WERI-Rb-1 (cell line): ENCODE measurements at regions not wholly inside any gene's neighbourhood (a gene's known extent, or its start where the extent isn't known, plus 50 kb on each side); places are given as distances from the start of the nearest gene placed in this dataset.
"Not testable (repeated sequence)": the region's sequence is repeated elsewhere in the genome, so short reads cannot be mapped to it uniquely, and the experiment has no call there.

Source experiments
- DNase-seq: peaks from one replicate; pipeline ENCODE4 v3.0.0-alpha.2; 2020
- H3K27ac ChIP-seq: fragments of 250-450 bp; sonication (Bioruptor Pico); 2 replicates; pipeline ENCODE4 v1.5.1; 2020; ENCODE audit warnings: mild to moderate bottlenecking, moderate library complexity
- H3K27me3 ChIP-seq: fragments of 250-450 bp; sonication (Bioruptor Pico); 2 replicates; pipeline ENCODE4 v1.5.1; 2021; ENCODE audit warnings: mild to moderate bottlenecking, low read depth, moderate library complexity; ENCODE audit not compliant: insufficient read depth, severe bottlenecking
- H3K36me3 ChIP-seq: fragments of 250-450 bp; sonication (Bioruptor Pico); 2 replicates; pipeline ENCODE4 v1.5.1; 2020; ENCODE audit warnings: mild to moderate bottlenecking, moderate library complexity
- H3K4me3 ChIP-seq: 2 replicates; pipeline ENCODE4 v1.5.1; 2011; ENCODE audit warnings: low read depth, mild to moderate bottlenecking, control low read depth, low read length
- H3K9me3 ChIP-seq: fragments of 250-450 bp; sonication (Bioruptor Pico); 2 replicates; pipeline ENCODE4 v1.5.1; 2021; ENCODE audit warnings: mild to moderate bottlenecking, moderate library complexity; ENCODE audit not compliant: severe bottlenecking
- CTCF ChIP-seq: IDR thresholded peaks from 2 replicates; pipeline ENCODE4 v1.5.1; 2011; ENCODE audit warnings: low read depth, mild to moderate bottlenecking, control low read depth, inconsistent platforms, low read length

DNA sequence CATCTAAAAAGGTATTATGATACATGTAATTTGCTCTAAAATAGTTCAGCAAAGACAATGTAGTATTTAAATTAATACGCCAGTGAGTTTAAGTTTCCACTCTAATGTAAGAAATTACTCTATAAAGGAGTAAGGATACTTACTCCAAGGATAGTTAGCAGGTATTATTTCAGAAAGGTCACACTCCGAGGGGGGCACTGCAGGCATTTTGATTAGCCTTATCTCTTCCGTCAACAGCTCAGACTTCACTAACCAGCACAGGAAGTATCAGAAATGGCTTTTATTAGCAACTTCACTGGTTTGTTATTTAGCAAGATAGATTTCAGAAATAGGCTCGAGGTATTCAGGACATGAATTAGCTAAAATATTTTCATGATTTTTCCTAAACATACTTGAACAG, 127.0 kb downstream of the COX18 start:
- no peak for TF ChIP-seq CTCF

DNA sequence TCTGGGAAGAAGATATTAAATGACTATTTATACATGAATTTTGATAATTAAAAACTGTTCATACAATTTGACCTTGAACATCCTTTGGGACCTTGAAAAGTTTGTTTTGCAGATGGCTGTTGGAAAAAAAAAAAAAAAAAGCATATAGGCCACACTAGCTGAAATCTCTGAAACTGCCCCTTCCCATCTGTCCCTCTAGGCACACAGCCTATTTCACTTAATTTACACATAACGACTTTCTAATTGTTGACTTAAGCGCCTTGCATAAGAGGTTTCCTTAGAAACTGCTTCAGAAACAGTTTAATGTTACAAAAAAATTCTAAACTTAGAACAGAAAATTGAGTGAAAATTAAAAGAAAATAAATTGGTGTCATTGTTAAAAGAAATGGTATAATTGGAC, 131.0 kb downstream of the COX18 start:
- H3K36me3 ChIP-seq, result no peaks in the 10 kb centered on the region
- H3K27me3 ChIP-seq, result no peaks in the 10 kb centered on the region
- no peaks in the 10 kb centered on the region for H3K9me3 ChIP-seq
- no peak overlapping the region for H3K27ac ChIP-seq
- DNase-seq, result no peak
- no peak for TF ChIP-seq CTCF
- no peak overlapping the region for H3K4me3 ChIP-seq

More for the DNA sequence above, 127.0 kb downstream of the COX18 start:
- no peaks in the 10 kb centered on the region for H3K27me3 ChIP-seq
- no peaks in the 10 kb centered on the region for H3K36me3 ChIP-seq
- no peak overlapping the region for H3K4me3 ChIP-seq
- no peaks in the 10 kb centered on the region for H3K9me3 ChIP-seq
- no peak overlapping the region for H3K27ac ChIP-seq
- DNase-seq, result no peak

- no peak for DNase-seq
- H3K4me3 ChIP-seq, result no peak overlapping the region
- H3K27ac ChIP-seq, result no peak overlapping the region
- no peaks in the 10 kb centered on the region for H3K27me3 ChIP-seq
- TF ChIP-seq CTCF, result no peak
- no peaks in the 10 kb centered on the region for H3K36me3 ChIP-seq
- H3K9me3 ChIP-seq, result no peaks in the 10 kb centered on the region
Observed at GRCh38 chr4:72935462-72935861, 134.1 kb downstream of the COX18 start.

DNA sequence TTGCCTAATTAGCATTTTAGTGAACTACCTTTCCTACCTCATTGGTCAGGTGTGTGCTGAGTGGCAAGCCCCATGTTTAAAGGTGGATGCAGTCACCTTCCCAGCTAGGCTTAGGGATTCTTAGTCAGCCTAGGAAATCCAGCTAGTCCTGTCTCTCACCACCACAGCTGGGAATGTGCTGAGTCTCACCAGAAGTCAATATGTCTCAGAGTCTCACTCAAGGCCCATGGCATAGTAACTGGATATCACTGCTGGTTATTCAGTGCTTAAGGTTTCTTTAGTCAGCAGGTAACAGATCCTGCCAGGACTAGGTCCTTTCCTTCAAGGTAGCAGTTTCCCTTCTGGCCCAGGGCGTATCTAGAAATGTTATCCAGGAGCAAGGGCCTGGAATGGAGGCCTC, 136.5 kb downstream of the COX18 start:
- Histone ChIP-seq H3K4me3 (no peak overlapping the region), H3K27me3 (no peaks in the 10 kb centered on the region), H3K9me3 (no peaks in the 10 kb centered on the region), H3K36me3 (no peaks in the 10 kb centered on the region), H3K27ac (no peak overlapping the region)
- no peak for DNase-seq
- TF ChIP-seq CTCF, result no peak

DNA sequence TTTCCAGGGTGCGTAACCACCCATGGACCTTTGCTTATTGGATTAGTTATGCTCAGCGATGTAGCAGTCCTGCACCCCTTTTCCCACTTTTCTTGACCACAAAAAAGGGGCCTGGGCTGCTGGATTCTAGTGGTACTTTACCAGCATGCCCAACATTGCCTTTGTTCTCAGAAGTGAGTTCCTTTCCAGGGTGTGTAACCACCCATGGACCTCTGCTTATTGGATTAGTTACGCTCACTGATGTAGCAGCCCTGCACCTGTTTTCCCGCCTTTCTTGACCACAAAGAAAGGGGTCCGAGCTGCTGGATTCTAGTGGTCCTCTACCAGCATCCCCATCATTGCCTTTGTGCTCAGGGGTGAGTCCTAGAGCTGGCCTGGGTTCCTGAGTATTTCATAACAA, 138.2 kb downstream of the COX18 start:
- Histone ChIP-seq H3K27me3 (no peaks in the 10 kb centered on the region), H3K4me3 (no peak overlapping the region), H3K27ac (no peak overlapping the region), H3K36me3 (no peaks in the 10 kb centered on the region), H3K9me3 (no peaks in the 10 kb centered on the region)
- TF ChIP-seq CTCF, result no peak
- no peak for DNase-seq

- not testable (repeated sequence) for H3K36me3 ChIP-seq, H3K27ac ChIP-seq, H3K27me3 ChIP-seq, H3K4me3 ChIP-seq, DNase-seq, H3K9me3 ChIP-seq
Observed at GRCh38 chr4:72929596-72930274, 139.8 kb downstream of the COX18 start.
